ENCODE measurements at regions not wholly inside any gene's neighbourhood (a gene's known extent, or its start where the extent isn't known, plus 50 kb on each side); places are given as distances from the start of the nearest gene placed in this dataset.
A peak's percentile ranks its signal among the peaks of the same experiment; 100 is the strongest.

DNA sequence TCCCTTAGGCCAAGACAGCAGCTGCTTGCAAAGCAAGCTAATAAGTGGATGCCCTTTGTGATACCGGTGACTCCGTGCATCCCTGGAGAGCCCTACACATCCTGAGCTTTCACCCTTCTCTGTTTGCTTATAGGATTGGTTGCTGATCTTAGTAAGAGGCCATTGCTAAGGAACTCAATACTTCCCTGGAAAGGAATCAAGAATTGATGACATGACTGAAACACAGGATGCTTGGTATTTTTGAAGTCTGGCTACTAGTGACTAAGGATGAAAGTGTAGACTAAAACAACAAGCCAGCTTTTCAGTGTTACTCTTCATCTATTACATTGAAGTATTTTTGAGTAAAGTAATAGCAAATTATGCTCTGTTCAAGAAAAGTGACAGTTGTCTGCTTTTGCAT lies 123.0 kb upstream of the SERPINE2 start:
- TF ChIP-seq CTCF (conservative IDR thresholded peaks at IDR 0.05; ENCODE audit: low read length), result no peak
- H3K4me3 ChIP-seq (ENCODE audit: low read length), result no peak overlapping the region
- peak; percentile 77 for DNase-seq (ENCODE audit: low read depth)

DNA sequence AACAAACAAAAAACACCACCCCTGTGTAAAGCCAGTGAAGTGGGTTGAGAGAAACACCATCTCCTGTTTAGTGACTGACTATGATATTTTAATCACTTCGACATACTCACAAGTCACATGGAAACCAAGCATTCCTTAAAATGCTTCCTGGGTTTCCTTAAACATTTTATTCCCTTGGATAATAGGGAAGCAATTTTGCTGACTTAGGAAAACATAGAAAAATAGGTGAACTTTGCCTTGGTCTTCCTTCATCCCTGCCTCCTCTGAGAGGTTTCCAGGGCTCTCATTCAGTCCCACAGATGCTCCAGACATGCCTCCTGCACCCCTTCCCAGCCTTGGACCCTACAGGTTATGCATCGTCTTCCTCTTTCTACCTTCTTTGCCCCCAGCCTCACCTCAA lies 122.6 kb upstream of the SERPINE2 start:
- DNase-seq (ENCODE audit: low read depth), result no peak

GRCh38 chr2:224160917-224161316 lies 121.8 kb upstream of the SERPINE2 start:
- DNase-seq (ENCODE audit: low read depth), result peak; percentile 82
- H3K4me3 ChIP-seq (ENCODE audit: low read length), result no peak overlapping the region
- TF ChIP-seq CTCF (conservative IDR thresholded peaks at IDR 0.05; ENCODE audit: low read length), result no peak

More for the DNA sequence above, 122.6 kb upstream of the SERPINE2 start:
- no peak overlapping the region for H3K4me3 ChIP-seq (ENCODE audit: low read length)
- TF ChIP-seq CTCF (conservative IDR thresholded peaks at IDR 0.05; ENCODE audit: low read length), result no peak

DNA sequence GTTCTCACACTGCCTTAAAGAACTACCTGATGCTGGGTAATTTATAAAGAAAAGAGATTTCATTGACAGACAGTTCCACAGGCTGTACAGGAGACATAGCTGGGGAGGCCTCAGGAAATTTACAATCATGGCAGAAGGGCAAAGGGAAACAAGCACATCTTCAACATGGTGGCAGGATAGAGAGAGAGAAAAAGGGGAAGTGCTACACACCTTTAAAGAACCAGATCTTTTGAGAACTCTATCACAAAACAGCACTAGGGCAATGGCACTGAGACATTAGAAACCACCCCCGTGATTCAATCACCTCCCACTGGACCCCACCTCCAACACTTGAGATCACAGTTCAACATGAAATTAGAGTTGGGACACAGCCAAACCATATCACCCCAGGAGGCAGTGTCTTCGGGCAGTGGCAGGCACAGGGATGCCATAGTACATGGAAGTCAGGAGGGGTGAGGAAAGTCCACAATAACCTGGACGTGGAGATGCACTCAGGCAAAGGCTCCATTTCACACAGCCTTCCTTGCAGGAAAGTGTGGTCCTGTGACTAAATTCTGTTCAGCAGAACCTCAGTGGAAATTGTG lies 120.4 kb upstream of the SERPINE2 start:
- no peak for DNase-seq (ENCODE audit: low read depth)
- no peak for TF ChIP-seq CTCF (conservative IDR thresholded peaks at IDR 0.05; ENCODE audit: low read length)
- H3K4me3 ChIP-seq (ENCODE audit: low read length), result no peak overlapping the region

DNA sequence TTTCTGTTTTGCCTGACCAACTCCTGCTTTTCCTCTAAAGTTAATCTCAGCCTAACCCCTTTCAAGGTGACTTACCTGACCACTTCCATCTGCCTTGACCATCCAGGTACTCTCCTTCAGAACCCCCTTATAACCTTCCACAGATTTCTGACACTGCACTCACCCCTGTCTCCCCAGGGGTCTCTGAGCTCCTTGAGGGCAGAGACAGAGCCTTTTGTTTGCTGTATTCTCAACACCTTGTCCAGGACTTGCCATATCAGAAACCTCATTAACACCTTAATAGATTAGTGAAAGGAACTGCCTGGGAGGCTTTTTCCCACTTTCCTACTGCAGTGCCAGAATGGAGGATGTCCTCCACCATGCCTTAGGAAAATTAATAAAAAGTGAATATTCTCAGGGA lies 119.7 kb upstream of the SERPINE2 start:
- no peak overlapping the region for H3K4me3 ChIP-seq (ENCODE audit: low read length)
- DNase-seq (ENCODE audit: low read depth), result no peak
- TF ChIP-seq CTCF (conservative IDR thresholded peaks at IDR 0.05; ENCODE audit: low read length), result no peak

DNA sequence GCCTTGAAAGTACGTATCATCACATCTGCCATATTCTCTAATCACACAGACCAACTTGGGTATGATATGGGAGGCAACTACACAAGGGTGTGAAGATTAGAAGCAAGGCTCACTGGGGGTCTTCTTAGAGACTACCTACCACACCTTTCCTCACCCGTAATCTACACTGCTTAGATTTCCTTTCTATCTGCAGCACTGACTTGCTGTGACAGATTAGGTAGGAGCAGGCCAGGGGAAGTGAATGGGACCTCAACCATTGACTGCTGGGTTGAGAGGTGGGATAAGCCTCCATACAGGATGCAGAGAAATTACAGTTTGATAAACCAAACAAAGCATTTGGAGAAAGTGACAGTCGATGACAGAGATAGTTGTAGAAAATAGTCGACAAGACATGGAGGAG lies 119.0 kb upstream of the SERPINE2 start:
- no peak overlapping the region for H3K4me3 ChIP-seq (ENCODE audit: low read length)
- TF ChIP-seq CTCF (conservative IDR thresholded peaks at IDR 0.05; ENCODE audit: low read length), result no peak
- DNase-seq (ENCODE audit: low read depth), result no peak

- TF ChIP-seq CTCF (conservative IDR thresholded peaks at IDR 0.05; ENCODE audit: low read length), result no peak
- H3K4me3 ChIP-seq (ENCODE audit: low read length), result no peak overlapping the region
- no peak for DNase-seq (ENCODE audit: low read depth)
Observed at GRCh38 chr2:224157655-224158054, 118.6 kb upstream of the SERPINE2 start.

Data from AG10803 (cell line).